ENCODE measurements at regions not wholly inside any gene's neighbourhood (a gene's known extent, or its start where the extent isn't known, plus 50 kb on each side); places are given as distances from the start of the nearest gene placed in this dataset.

DNA sequence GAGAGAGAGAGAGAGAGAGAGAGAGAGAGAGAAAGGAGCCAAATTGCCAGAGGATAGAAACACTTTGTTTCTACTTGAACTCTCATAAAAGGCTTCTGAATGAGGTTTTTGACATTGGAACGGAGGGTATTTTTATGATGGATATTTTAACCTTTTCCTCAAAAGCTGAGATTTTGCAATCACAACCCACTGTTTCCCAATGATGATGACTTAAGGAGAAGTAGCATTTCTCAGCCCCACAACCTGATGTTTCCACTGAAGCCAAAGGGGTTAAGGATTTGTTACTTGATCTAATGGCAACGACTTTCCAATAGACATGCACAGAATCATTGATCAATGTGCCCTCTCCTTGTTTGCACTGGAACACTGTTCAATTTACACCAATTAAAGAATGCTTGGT, 67.1 kb upstream of the POU3F3 start:
- H3K36me3 Mint-ChIP-seq (ENCODE audit: low read depth), result no peaks in the 10 kb centered on the region
- H3K27ac Mint-ChIP-seq, result no peak overlapping the region
- peaks cover 23% of the 10 kb centered on the region for H3K4me1 Mint-ChIP-seq (ENCODE audit: low read depth)
- peaks cover 11% of the 10 kb centered on the region for H3K27me3 Mint-ChIP-seq
- H3K9me3 Mint-ChIP-seq, result no peaks in the 10 kb centered on the region
- intact Hi-C loops (cut with micrococcal nuclease), result no loop called here
- no peak overlapping the region for H3K4me3 Mint-ChIP-seq

DNA sequence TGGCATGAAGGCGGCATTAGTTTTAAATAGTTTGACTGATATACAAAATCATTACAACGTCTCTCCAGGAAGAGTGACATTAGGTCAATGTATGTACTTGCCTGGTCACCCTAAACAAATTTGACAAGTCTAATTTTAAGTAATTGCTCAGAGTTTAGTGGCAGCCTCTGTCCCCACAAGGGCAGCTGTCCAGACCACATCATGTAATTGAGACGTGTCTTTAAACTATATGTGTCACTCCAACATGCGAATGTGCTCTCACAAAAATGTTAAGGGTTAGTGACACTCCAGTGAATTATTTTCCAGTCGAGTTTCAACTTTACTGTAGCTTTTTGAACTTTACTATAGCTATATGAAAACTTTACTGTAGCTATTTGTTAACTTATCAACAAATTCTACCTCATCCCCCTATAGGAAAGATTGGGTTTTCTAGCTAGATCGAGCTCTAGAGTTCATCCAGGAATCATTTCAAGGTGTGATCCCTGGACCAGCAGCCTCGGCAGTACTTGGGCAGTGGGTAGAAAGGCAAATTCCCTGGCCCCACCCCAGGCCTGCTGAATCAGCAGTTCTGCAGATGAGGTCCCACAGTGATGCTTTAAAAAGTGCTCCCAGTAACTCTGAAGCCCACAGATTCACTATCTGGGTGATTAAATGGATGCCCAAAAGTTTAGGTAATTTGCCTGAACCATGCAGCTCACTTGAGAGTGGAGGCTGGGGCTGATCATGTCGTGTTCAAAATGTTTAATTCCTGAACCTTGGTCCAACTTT, 66.4 kb upstream of the POU3F3 start:
- Mint-ChIP-seq H3K27ac (no peak overlapping the region), H3K4me1 (ENCODE audit: low read depth) (peaks cover 17% of the 10 kb centered on the region), H3K4me3 (no peak overlapping the region), H3K27me3 (peaks cover 11% of the 10 kb centered on the region), H3K36me3 (ENCODE audit: low read depth) (no peaks in the 10 kb centered on the region), H3K9me3 (no peaks in the 10 kb centered on the region)
- intact Hi-C loops (cut with micrococcal nuclease), result no loop called here

DNA sequence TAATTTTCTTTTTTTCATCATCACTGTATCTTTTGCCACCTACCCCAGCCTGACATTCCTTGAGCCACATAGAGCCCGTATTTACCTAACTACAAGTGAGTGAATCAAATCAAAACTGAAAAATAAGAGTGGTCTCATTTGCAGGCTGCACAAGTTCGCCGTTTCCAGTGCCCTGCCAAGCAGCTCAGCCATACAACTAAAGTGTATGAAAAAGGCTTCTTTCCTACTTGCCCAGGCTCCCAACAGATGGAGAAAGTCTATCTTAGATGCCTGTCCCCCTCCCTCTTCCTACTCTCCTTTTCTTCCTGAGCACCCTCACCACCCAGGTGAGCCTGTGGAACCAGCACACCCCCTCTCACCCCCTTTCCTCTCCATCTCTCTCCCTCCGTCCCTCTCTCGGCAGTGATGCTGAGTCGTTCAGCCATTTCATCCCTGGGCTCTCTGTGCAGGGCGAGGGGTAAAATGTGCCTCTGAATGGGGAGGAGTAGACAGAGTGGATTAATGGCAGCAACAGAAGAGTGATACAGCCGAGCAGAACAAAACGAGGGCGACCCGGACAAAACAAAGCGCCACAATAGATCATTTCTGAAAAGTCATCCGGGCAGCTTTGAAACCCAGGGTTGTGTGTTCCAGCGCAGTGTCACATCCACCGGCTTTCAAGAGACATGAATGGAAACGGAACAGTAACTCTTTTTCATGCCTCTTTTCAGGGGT, 65.0 kb upstream of the POU3F3 start:
- Mint-ChIP-seq H3K4me1 (ENCODE audit: low read depth) (peaks cover 20% of the 10 kb centered on the region), H3K4me3 (no peak overlapping the region), H3K36me3 (ENCODE audit: low read depth) (no peaks in the 10 kb centered on the region), H3K27me3 (peaks cover 11% of the 10 kb centered on the region), H3K27ac (no peak overlapping the region), H3K9me3 (no peaks in the 10 kb centered on the region)
- intact Hi-C loops (cut with micrococcal nuclease), result no loop called here

DNA sequence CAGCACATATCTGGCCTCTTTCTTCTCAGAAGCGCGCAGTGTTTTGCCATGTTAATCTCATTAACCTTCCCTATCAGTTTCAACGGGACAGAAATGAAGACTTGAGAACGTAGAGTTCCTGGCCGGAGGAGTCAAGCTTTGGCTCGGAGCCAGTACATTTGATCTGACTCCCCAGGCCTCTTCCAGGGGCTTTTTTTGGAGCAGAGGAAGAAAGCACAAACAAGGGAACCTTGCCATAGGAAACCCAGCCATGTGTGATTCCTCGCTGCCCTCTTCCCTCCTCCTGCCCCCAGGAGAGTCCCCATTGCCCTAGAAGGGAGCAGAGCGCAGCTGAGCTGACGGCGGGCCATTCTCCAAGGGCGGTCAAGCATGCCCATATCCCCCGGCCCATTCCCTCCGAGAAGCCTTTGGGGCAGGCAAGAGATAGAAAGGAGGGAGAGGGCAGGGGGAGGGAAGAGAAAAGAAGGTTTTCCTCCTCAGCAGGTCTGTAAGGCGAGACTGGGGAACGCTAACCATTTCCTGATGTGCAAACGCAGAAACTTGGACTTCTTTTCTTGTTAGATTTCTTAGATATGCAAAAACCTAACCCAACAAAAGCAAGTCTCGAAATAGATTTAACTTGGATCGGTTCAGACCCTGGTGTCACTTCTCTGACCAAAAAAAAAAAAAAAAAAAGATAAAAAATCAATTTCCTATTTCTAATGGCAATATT, 63.7 kb upstream of the POU3F3 start:
- H3K36me3 Mint-ChIP-seq (ENCODE audit: low read depth), result no peaks in the 10 kb centered on the region
- H3K9me3 Mint-ChIP-seq, result no peaks in the 10 kb centered on the region
- H3K27ac Mint-ChIP-seq, result no peak overlapping the region
- intact Hi-C loops (cut with micrococcal nuclease), result no loop called here
- peaks cover 11% of the 10 kb centered on the region for H3K27me3 Mint-ChIP-seq
- H3K4me3 Mint-ChIP-seq, result no peak overlapping the region
- H3K4me1 Mint-ChIP-seq (ENCODE audit: low read depth), result peaks cover 17% of the 10 kb centered on the region

DNA sequence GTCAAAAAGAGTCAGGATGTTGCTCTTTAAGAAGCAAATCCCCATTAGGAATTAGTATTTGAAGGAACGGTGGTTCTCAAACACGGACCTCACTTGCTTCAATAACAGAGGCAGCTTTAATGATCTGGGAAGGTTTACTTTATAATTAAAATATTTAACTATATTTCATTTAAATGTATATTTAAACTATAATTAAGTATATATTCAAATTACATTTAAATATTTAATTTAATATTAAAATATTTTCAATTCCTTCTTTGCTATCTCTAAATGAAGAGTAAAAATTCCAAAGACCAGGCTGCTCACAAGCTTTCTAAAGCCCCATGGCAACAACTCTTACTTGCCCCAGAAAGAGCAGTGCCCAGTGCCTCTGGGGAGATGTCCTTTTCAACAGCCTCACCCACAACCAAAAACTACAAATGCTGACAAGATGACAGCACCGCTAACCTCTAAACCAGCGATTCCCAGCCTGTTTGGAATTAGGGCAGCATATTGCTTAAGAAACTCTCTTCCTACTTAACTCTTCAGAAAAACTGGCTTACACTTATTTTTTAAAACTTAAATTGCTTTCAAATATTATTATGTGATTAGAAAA, 62.9 kb upstream of the POU3F3 start:
- intact Hi-C loops (cut with micrococcal nuclease), result no loop called here
- H3K4me1 Mint-ChIP-seq (ENCODE audit: low read depth), result peaks cover 15% of the 10 kb centered on the region
- H3K36me3 Mint-ChIP-seq (ENCODE audit: low read depth), result no peaks in the 10 kb centered on the region
- H3K9me3 Mint-ChIP-seq, result no peaks in the 10 kb centered on the region
- H3K4me3 Mint-ChIP-seq, result no peak overlapping the region
- H3K27ac Mint-ChIP-seq, result no peak overlapping the region
- H3K27me3 Mint-ChIP-seq, result peaks cover 11% of the 10 kb centered on the region

DNA sequence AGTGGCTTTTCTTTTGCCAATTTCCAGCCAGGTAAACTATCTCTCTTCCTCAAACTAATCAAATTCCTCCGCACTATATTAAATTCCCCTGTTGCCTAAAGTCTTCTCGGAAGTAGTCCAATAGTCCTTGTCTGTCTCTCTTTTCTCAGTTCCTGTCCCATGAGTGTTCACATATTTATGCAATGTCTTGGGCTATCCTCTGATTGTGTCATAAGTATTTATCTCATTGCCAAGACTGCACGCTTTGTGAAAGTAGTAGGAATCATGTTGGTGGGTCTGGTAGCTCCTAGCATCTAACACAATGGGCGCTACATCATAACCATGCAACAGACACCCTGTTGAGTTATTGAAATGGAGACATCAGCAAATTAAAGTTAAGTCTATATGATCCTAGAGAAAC, 59.9 kb upstream of the POU3F3 start:
- H3K4me1 Mint-ChIP-seq (ENCODE audit: low read depth), result peaks cover 6% of the 10 kb centered on the region
- no peak overlapping the region for H3K4me3 Mint-ChIP-seq
- H3K36me3 Mint-ChIP-seq (ENCODE audit: low read depth), result no peaks in the 10 kb centered on the region
- intact Hi-C loops (cut with micrococcal nuclease), result no loop called here
- peaks cover 8% of the 10 kb centered on the region for H3K27me3 Mint-ChIP-seq
- no peak overlapping the region for H3K27ac Mint-ChIP-seq
- no peaks in the 10 kb centered on the region for H3K9me3 Mint-ChIP-seq

DNA sequence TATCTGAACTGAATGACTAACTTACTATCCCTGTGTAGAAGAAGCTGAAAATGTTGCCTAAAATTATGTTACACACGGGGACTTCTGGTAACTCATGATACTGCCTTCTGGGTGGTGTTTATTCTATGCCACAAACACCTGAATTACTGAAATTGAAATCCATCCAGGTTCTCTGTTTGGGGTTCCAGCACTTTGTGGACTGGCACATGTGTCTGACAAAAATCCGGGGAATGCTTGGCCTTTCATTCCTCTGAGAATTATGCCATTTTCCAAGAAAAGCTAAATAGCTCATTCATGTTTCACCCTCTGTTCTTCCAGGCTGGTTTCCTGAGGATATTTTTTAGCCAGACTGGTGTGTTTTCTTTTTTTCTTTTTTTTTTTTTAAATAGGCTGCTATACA, 59.5 kb upstream of the POU3F3 start:
- H3K27me3 Mint-ChIP-seq, result peaks cover 5% of the 10 kb centered on the region
- no peaks in the 10 kb centered on the region for H3K9me3 Mint-ChIP-seq
- no peak overlapping the region for H3K4me3 Mint-ChIP-seq
- no peak overlapping the region for H3K27ac Mint-ChIP-seq
- H3K36me3 Mint-ChIP-seq (ENCODE audit: low read depth), result no peaks in the 10 kb centered on the region
- intact Hi-C loops (cut with micrococcal nuclease), result no loop called here
- peaks cover 6% of the 10 kb centered on the region for H3K4me1 Mint-ChIP-seq (ENCODE audit: low read depth)

Measured in dendritic cell treated with granulocyte-macrophage colony-stimulating factor and Interleukin-4, amounts not matched to agents 40 ng/mL and 50 ng/mL, for 4 days (primary cell).